WTC11 (cell line): ENCODE measurements at regions not wholly inside any gene's neighbourhood (a gene's known extent, or its start where the extent isn't known, plus 50 kb on each side); places are given as distances from the start of the nearest gene placed in this dataset.

ENCODE experiments used
- ELF4 ChIP-seq: sonication (generic); formaldehyde crosslinking; IDR thresholded peaks from 2 replicates; pipeline ENCODE4 v1.8.1; 2022; ENCODE audit warnings: low read depth, mild to moderate bottlenecking, moderate library complexity, missing genetic modification reagents
- FOXJ3 ChIP-seq: sonication (generic); formaldehyde crosslinking; IDR thresholded peaks from 2 replicates; pipeline ENCODE4 v1.9.0; 2021; ENCODE audit warnings: missing genetic modification reagents, mild to moderate bottlenecking, borderline replicate concordance
- GTF2I ChIP-seq: fragments of 250-450 bp; sonication (Bioruptor Pico); conservative IDR thresholded peaks from 2 replicates; pipeline ENCODE4 v1.4.0; 2021; ENCODE audit warnings: mild to moderate bottlenecking
- JUN ChIP-seq: sonication (generic); formaldehyde crosslinking; IDR thresholded peaks from 2 replicates; pipeline ENCODE4 v1.8.0; 2023; ENCODE audit warnings: mild to moderate bottlenecking, missing genetic modification reagents
- NR2C2 ChIP-seq: sonication (generic); formaldehyde crosslinking; IDR thresholded peaks from 2 replicates; pipeline ENCODE4 v1.8.0; 2022; ENCODE audit warnings: mild to moderate bottlenecking, missing genetic modification reagents
- RORB ChIP-seq: fragments of 250-450 bp; sonication (Bioruptor Pico); IDR thresholded peaks from 2 replicates; pipeline ENCODE4 v1.9.0; 2021; ENCODE audit warnings: mild to moderate bottlenecking
- TCF7 ChIP-seq: sonication (generic); formaldehyde crosslinking; IDR thresholded peaks from 2 replicates; pipeline ENCODE4 v1.8.0; 2022; ENCODE audit warnings: mild to moderate bottlenecking, low read depth, missing genetic modification reagents, moderate library complexity
- TEAD4 ChIP-seq: sonication (generic); formaldehyde crosslinking; IDR thresholded peaks from 2 replicates; pipeline ENCODE4 v1.8.0; 2022; ENCODE audit warnings: mild to moderate bottlenecking, missing genetic modification reagents
- ZNF138 ChIP-seq: sonication (generic); formaldehyde crosslinking; conservative IDR thresholded peaks from 2 replicates; pipeline ENCODE4 v1.8.1; 2022; ENCODE audit warnings: mild to moderate bottlenecking, moderate library complexity, missing genetic modification reagents
- TF ChIP-seq, protein P1 (sequence below): fragments of 200-600 bp; IDR thresholded peaks from 2 replicates; pipeline ENCODE4 v1.8.0; 2022; ENCODE audit warnings: antibody characterized with exemption
- TF ChIP-seq, protein P2 (sequence below): sonication (generic); formaldehyde crosslinking; IDR thresholded peaks from 2 replicates; pipeline ENCODE4 v1.8.0; 2022; ENCODE audit warnings: mild to moderate bottlenecking, missing genetic modification reagents
- TF ChIP-seq, protein P3 (sequence below): sonication (generic); formaldehyde crosslinking; IDR thresholded peaks from 2 replicates; pipeline ENCODE4 v1.8.0; 2022; ENCODE audit warnings: mild to moderate bottlenecking, missing genetic modification reagents
- TF ChIP-seq, protein P4 (sequence below): sonication (generic); formaldehyde crosslinking; IDR thresholded peaks from 2 replicates; pipeline ENCODE4 v1.8.1; 2023; ENCODE audit warnings: mild to moderate bottlenecking, missing genetic modification reagents, borderline replicate concordance

DNA sequence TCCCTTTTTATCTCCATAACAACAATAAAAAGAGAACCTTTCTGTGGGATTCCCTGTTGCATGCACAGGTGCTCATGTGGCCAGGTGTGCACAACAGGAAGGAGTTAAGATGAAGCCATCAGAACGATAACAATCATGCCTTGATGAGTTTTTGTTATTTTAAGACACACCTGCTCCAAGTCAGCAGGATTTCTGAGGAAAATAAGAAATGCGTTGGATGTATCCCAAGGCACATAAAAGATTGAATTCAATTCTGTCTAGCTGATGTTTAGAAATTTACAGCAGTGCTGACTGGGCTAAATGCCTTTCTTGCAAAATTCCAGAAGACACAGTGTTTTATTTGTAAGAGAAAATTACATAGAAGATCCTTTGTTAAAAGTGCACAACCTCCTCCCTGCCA lies 1678.2 kb downstream of the ARAP2 start:
- TF ChIP-seq JUN (CRISPR knock-in tag), result no peak
- TF ChIP-seq, protein P1, sequence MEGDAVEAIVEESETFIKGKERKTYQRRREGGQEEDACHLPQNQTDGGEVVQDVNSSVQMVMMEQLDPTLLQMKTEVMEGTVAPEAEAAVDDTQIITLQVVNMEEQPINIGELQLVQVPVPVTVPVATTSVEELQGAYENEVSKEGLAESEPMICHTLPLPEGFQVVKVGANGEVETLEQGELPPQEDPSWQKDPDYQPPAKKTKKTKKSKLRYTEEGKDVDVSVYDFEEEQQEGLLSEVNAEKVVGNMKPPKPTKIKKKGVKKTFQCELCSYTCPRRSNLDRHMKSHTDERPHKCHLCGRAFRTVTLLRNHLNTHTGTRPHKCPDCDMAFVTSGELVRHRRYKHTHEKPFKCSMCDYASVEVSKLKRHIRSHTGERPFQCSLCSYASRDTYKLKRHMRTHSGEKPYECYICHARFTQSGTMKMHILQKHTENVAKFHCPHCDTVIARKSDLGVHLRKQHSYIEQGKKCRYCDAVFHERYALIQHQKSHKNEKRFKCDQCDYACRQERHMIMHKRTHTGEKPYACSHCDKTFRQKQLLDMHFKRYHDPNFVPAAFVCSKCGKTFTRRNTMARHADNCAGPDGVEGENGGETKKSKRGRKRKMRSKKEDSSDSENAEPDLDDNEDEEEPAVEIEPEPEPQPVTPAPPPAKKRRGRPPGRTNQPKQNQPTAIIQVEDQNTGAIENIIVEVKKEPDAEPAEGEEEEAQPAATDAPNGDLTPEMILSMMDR, result no peak
- no peak for TF ChIP-seq ELF4 (CRISPR knock-in tag)
- no peak for TF ChIP-seq NR2C2 (CRISPR knock-in tag)
- no peak for TF ChIP-seq TEAD4 (CRISPR knock-in tag)
- TF ChIP-seq GTF2I (CRISPR knock-in tag), result no peak
- TF ChIP-seq, protein P2, sequence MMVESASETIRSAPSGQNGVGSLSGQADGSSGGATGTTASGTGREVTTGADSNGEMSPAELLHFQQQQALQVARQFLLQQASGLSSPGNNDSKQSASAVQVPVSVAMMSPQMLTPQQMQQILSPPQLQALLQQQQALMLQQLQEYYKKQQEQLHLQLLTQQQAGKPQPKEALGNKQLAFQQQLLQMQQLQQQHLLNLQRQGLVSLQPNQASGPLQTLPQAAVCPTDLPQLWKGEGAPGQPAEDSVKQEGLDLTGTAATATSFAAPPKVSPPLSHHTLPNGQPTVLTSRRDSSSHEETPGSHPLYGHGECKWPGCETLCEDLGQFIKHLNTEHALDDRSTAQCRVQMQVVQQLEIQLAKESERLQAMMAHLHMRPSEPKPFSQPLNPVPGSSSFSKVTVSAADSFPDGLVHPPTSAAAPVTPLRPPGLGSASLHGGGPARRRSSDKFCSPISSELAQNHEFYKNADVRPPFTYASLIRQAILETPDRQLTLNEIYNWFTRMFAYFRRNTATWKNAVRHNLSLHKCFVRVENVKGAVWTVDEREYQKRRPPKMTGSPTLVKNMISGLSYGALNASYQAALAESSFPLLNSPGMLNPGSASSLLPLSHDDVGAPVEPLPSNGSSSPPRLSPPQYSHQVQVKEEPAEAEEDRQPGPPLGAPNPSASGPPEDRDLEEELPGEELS (CRISPR knock-in tag), result no peak
- TF ChIP-seq, protein P3, sequence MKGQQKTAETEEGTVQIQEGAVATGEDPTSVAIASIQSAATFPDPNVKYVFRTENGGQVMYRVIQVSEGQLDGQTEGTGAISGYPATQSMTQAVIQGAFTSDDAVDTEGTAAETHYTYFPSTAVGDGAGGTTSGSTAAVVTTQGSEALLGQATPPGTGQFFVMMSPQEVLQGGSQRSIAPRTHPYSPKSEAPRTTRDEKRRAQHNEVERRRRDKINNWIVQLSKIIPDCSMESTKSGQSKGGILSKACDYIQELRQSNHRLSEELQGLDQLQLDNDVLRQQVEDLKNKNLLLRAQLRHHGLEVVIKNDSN (CRISPR knock-in tag), result no peak
- no peak for TF ChIP-seq FOXJ3
- no peak for TF ChIP-seq TCF7 (CRISPR knock-in tag)
- TF ChIP-seq ZNF138 (CRISPR knock-in tag), result no peak
- TF ChIP-seq RORB (CRISPR knock-in tag), result no peak
- TF ChIP-seq, protein P4, sequence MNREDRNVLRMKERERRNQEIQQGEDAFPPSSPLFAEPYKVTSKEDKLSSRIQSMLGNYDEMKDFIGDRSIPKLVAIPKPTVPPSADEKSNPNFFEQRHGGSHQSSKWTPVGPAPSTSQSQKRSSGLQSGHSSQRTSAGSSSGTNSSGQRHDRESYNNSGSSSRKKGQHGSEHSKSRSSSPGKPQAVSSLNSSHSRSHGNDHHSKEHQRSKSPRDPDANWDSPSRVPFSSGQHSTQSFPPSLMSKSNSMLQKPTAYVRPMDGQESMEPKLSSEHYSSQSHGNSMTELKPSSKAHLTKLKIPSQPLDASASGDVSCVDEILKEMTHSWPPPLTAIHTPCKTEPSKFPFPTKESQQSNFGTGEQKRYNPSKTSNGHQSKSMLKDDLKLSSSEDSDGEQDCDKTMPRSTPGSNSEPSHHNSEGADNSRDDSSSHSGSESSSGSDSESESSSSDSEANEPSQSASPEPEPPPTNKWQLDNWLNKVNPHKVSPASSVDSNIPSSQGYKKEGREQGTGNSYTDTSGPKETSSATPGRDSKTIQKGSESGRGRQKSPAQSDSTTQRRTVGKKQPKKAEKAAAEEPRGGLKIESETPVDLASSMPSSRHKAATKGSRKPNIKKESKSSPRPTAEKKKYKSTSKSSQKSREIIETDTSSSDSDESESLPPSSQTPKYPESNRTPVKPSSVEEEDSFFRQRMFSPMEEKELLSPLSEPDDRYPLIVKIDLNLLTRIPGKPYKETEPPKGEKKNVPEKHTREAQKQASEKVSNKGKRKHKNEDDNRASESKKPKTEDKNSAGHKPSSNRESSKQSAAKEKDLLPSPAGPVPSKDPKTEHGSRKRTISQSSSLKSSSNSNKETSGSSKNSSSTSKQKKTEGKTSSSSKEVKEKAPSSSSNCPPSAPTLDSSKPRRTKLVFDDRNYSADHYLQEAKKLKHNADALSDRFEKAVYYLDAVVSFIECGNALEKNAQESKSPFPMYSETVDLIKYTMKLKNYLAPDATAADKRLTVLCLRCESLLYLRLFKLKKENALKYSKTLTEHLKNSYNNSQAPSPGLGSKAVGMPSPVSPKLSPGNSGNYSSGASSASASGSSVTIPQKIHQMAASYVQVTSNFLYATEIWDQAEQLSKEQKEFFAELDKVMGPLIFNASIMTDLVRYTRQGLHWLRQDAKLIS (CRISPR knock-in tag), result no peak
